LoVo (cell line): ENCODE measurements at regions not wholly inside any gene's neighbourhood (a gene's known extent, or its start where the extent isn't known, plus 50 kb on each side); places are given as distances from the start of the nearest gene placed in this dataset.
"Not testable (repeated sequence)": the region's sequence is repeated elsewhere in the genome, so short reads cannot be mapped to it uniquely, and the experiment has no call there.

ENCODE experiments used
- DNase-seq: peaks from one replicate; pipeline ENCODE4 v3.0.0-alpha.2; 2016; ENCODE audit warnings: low spot score

DNA sequence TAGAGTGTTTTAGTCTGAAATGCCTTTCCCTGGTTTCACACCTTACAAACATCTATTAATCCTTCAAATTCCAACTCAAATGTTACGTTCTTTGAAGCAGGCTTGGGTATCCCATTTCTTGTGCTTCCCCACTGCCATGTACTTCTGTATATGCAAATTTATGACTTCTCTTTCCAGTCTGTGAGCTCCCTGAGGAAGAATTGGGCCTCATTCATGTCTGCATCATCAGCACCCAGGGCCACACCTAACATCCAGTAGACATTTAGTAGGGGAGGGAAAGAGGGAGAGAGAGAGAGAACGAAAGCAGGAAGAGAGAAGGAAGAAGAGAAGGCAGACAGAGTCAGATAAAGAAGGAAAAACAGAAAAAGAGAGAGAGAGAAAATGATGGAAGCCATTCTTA is 53.3 kb upstream of the KY start:
- DNase-seq, result no peak

DNA sequence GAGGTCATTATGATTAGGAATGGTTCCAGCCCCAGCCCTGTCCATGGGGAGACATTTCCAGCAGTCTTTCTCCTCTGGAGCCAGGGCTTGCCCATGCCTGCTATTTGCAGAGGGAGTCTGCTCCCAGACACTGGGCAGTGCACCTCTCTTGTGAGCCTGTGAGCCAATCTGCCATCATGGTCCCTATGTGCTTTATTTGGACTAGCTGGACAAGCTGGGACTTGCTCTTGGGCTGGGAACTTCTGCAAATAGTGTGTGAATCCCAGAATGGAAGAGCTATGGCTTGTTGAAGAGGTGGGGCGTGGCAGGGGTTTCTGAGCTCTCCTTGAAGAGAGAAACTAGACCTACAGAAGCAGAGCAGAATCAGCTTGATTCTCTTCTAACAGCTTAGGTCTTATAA is 53.7 kb upstream of the KY start:
- DNase-seq, result no peak

DNA sequence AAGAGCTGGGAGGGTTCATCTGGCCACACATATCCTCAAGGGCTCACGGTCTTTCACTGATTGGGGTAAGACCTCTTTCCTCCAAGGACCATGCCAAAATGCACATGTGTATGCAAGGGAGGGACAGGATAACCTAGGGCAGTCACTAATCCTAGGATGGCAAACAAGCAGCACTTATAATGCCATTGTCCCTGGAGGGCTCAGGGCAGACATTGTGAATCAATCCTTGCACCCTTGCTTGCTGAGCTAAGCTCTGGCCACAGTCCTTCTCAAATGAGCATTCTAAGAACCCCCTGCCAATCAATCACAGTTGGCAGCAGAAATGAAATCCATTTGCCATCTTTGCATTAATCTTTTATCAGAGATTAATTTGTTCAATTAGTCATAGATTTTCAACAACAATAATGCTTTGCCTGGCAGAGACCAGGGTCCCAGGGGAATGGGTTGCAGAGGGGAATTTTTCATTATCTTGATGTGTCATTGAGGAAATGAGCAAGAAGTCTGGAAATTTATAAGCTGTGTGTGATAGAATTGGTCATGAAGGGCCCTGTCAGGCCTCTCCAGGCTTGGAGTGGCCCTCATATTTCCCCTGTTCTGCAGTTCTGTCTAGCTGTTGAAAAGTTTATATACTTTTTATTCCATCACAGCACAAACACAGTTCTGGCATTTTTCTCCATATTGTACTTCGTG is 57.2 kb upstream of the KY start:
- no peak for DNase-seq

DNA sequence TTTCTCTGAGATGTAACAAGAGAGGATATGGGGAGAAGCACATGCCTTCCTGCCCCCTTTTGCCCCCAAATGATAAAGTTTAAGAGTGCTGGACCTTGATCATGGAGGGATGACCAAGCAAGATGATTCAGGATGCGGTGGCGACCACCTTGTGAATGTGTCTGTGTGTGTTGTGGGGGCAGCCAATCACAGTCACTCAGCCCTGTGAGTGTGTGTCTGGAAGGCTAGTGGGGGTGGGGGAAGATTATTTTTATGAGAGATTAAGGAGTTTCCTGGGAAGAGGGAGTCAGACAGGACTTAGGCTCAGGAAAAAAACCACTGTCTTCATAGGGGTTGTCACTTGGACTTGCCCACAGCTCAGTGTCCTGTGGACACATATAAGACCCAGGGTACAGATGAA is 57.8 kb upstream of the KY start:
- DNase-seq, result no peak

DNA sequence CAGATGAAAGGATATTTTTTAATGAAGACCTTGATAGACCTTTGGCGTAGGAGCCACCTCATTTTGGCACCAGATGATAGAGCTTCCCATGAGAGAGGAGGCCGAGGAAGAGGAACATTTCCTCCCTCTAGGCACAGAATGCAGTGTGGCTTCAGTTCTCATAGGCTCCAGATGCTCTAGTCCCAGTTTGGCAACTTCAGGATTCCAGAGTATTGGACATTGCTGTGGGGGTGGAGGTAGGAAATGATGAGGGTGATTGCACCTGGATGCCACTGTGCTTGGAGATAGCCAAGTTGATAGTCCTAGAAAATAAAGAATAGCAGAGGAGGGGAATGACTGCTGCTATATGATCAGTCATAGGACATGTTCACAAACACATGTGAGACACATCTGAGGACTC is 58.3 kb upstream of the KY start:
- no peak for DNase-seq

- DNase-seq, result no peak
Observed at GRCh38 chr3:134709561-134710312, 58.9 kb upstream of the KY start.

- DNase-seq, result no peak
Observed at GRCh38 chr3:134710313-134710680, 59.5 kb upstream of the KY start.

GRCh38 chr3:134711284-134711683 is 60.5 kb upstream of the KY start:
- no peak for DNase-seq

DNA sequence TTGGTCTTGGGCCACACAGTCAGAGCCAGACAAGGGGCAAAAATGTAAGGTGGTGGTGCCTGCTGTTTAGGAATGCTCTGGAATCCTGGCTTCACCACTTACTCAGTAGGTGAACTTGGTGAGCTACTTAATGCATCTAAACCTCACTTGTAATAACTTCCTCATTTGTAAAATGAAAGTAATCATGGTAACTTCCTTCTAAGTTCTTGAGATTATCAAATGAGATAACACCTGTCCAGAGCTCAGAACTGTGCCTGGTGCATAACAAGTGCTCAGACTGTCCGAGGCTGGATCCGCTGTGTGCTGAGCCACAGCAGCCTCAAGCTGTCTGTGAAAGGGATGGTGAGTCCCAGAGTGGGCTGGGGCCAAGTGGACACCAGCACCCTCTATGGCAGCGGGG is 62.8 kb upstream of the KY start:
- DNase-seq, result no peak

DNA sequence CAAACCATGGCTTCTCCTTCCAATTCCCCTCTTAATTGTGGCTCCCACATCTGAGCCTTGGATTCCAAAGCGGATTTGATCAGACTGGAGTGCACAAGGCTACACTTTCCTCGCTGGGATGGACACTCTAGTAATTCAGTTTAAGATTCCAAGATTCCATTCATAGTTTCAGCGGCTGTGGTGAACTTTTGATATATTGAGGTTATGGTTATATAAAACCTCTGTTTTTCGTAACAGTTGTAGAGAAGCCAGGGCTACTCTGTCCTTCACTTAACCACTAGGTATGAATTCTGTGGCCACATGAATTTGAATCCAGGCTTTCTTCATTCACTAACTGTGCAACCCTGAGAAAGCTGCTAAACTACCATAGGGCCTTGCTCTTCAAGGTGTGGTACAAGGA is 67.9 kb upstream of the KY start:
- no peak for DNase-seq

- peak; percentile 3 for DNase-seq
Observed at GRCh38 chr3:134721214-134721613, 70.4 kb upstream of the KY start.

GRCh38 chr3:134722969-134723368 is 72.1 kb upstream of the EPHB1 start:
- no peak for DNase-seq

- no peak for DNase-seq
Observed at GRCh38 chr3:134729649-134730048, 65.4 kb upstream of the EPHB1 start.

GRCh38 chr3:134737516-134737915 is 57.5 kb upstream of the EPHB1 start:
- DNase-seq, result no peak

- DNase-seq, result not testable (repeated sequence)
Observed at GRCh38 chr3:134740077-134740476, 55.0 kb upstream of the EPHB1 start.

- DNase-seq, result no peak
Observed at GRCh38 chr3:134742202-134742601, 52.9 kb upstream of the EPHB1 start.

GRCh38 chr3:134743006-134743405 is 52.1 kb upstream of the EPHB1 start:
- no peak for DNase-seq
